ENCODE measurements at regions not wholly inside any gene's neighbourhood (a gene's known extent, or its start where the extent isn't known, plus 50 kb on each side); places are given as distances from the start of the nearest gene placed in this dataset.

DNA sequence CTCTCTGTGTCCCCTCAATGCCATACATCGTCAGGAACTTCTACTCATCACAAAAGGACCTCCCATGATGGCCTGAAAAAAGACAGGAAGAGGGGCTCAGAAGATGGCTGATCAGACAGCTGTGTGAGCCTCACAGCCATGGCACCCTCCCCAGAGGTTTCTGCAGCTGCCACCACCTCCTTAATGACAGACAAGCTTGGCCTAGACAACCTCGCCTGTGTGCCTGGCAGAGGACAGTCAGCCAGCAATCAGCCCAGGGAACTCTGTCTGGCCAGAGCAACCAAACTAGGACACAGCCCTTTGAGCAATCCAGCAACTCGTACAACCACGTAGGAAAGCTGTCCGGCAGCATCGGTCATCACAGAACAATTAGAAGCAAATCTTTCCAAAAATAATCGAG, 54.2 kb upstream of the MED9 start:
- H3K9me3 ChIP-seq (ENCODE audit: insufficient read depth, low read length), result peaks cover 22% of the 10 kb centered on the region; the same call in 1 of the 2 replicates
- H3K4me2 ChIP-seq (ENCODE audit: low read depth, low read length, poor library complexity, severe bottlenecking), result no peak overlapping the region
- H2AFZ ChIP-seq (ENCODE audit: low read depth, low read length, severe bottlenecking), result no peak overlapping the region
- no peak overlapping the region for H3K27ac ChIP-seq (ENCODE audit: low read depth, low read length)
- no peaks in the 10 kb centered on the region for H4K20me1 ChIP-seq (ENCODE audit: low read depth, low read length)
- no peak overlapping the region for H3K9ac ChIP-seq (ENCODE audit: low read length)
- no peaks in the 10 kb centered on the region for H3K27me3 ChIP-seq (ENCODE audit: low read length)
- H3F3A ChIP-seq (ENCODE audit: insufficient read depth), result no peaks in the 10 kb centered on the region
- no peaks in the 10 kb centered on the region for H3K36me3 ChIP-seq (ENCODE audit: low read length)
- no peaks in the 10 kb centered on the region for H3K79me2 ChIP-seq (ENCODE audit: insufficient read depth, low read length)
- no peak for TF ChIP-seq EZH2phosphoT487 (conservative IDR thresholded peaks at IDR 0.05; ENCODE audit: low read length)
- TF ChIP-seq, protein P1, sequence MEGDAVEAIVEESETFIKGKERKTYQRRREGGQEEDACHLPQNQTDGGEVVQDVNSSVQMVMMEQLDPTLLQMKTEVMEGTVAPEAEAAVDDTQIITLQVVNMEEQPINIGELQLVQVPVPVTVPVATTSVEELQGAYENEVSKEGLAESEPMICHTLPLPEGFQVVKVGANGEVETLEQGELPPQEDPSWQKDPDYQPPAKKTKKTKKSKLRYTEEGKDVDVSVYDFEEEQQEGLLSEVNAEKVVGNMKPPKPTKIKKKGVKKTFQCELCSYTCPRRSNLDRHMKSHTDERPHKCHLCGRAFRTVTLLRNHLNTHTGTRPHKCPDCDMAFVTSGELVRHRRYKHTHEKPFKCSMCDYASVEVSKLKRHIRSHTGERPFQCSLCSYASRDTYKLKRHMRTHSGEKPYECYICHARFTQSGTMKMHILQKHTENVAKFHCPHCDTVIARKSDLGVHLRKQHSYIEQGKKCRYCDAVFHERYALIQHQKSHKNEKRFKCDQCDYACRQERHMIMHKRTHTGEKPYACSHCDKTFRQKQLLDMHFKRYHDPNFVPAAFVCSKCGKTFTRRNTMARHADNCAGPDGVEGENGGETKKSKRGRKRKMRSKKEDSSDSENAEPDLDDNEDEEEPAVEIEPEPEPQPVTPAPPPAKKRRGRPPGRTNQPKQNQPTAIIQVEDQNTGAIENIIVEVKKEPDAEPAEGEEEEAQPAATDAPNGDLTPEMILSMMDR (IDR thresholded peaks at IDR 0.05; ENCODE audit: insufficient read depth, low read length, poor library complexity, severe bottlenecking), result no peak
- H3K4me3 ChIP-seq (ENCODE audit: insufficient read depth, low read length, poor library complexity, severe bottlenecking), result no peak overlapping the region
- H3K9me2 ChIP-seq (replicated peaks; ENCODE audit: insufficient read depth, low read length), result no peaks in the 10 kb centered on the region

DNA sequence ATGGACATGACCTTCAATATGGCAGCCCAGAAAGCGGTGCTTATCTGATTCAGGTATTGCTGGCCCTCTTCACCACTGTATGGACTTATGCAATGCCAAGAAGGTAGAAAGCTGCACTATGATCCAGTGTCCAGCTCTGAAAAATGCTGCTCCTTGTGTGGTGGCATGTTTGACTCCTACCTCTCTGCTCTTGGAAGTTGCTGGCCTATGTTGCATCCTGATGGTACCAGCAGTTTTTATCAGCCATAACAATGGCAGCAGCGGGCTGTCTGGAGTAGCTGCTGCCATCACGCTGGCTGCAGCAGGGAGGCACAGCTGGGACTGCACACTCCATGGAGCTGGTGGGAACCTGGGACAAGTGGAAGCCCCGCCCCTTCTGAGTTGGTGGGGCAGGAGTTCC, 53.1 kb upstream of the MED9 start:
- Histone ChIP-seq H4K20me1 (ENCODE audit: low read depth, low read length) (no peaks in the 10 kb centered on the region), H3K4me2 (ENCODE audit: low read depth, low read length, poor library complexity, severe bottlenecking) (no peak overlapping the region), H3K27me3 (ENCODE audit: low read length) (no peaks in the 10 kb centered on the region), H3K27ac (ENCODE audit: low read depth, low read length) (no peak overlapping the region), H3K36me3 (ENCODE audit: low read length) (no peaks in the 10 kb centered on the region), H3K79me2 (ENCODE audit: insufficient read depth, low read length) (no peaks in the 10 kb centered on the region), H3K4me3 (ENCODE audit: insufficient read depth, low read length, poor library complexity, severe bottlenecking) (no peak overlapping the region), H3K9ac (ENCODE audit: low read length) (no peak overlapping the region), H2AFZ (ENCODE audit: low read depth, low read length, severe bottlenecking) (no peak overlapping the region), H3K9me2 (replicated peaks; ENCODE audit: insufficient read depth, low read length) (no peaks in the 10 kb centered on the region), H3K9me3 (ENCODE audit: insufficient read depth, low read length) (peaks cover 22% of the 10 kb centered on the region; the same call in 1 of the 2 replicates), H3F3A (ENCODE audit: insufficient read depth) (no peaks in the 10 kb centered on the region)
- TF ChIP-seq, protein P1 (IDR thresholded peaks at IDR 0.05; ENCODE audit: insufficient read depth, low read length, poor library complexity, severe bottlenecking), result no peak

DNA sequence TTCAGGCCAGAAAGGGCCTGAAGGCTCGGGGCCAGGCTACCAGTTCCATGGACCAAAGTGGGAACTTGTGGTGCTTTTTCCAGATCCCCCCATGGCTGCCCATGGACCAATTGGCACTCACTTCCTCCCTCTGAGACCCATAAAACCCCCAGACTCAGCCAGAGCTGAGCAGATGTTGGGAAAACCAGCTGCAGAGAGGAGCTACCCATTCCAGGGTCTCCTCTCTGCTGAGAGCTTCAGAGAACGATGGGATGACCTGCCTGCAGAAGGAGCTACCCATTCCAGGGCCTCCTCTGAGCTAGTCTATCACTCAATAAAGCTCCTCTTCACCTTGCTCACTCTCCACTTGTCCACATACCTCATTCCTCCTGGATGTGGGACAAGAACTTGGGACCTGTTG, 52.2 kb upstream of the MED9 start:
- H2AFZ ChIP-seq (ENCODE audit: low read depth, low read length, severe bottlenecking), result no peak overlapping the region
- H3K9ac ChIP-seq (ENCODE audit: low read length), result no peak overlapping the region
- no peaks in the 10 kb centered on the region for H3K9me2 ChIP-seq (replicated peaks; ENCODE audit: insufficient read depth, low read length)
- no peak overlapping the region for H3K27ac ChIP-seq (ENCODE audit: low read depth, low read length)
- no peaks in the 10 kb centered on the region for H3K79me2 ChIP-seq (ENCODE audit: insufficient read depth, low read length)
- H3F3A ChIP-seq (ENCODE audit: insufficient read depth), result no peaks in the 10 kb centered on the region
- H3K27me3 ChIP-seq (ENCODE audit: low read length), result no peaks in the 10 kb centered on the region
- TF ChIP-seq, protein P1 (IDR thresholded peaks at IDR 0.05; ENCODE audit: insufficient read depth, low read length, poor library complexity, severe bottlenecking), result no peak
- no peak for TF ChIP-seq EZH2phosphoT487 (conservative IDR thresholded peaks at IDR 0.05; ENCODE audit: low read length)
- peaks cover 22% of the 10 kb centered on the region; the same call in 1 of the 2 replicates for H3K9me3 ChIP-seq (ENCODE audit: insufficient read depth, low read length)
- H3K36me3 ChIP-seq (ENCODE audit: low read length), result no peaks in the 10 kb centered on the region
- no peak overlapping the region for H3K4me3 ChIP-seq (ENCODE audit: insufficient read depth, low read length, poor library complexity, severe bottlenecking)
- no peaks in the 10 kb centered on the region for H4K20me1 ChIP-seq (ENCODE audit: low read depth, low read length)
- no peak overlapping the region for H3K4me2 ChIP-seq (ENCODE audit: low read depth, low read length, poor library complexity, severe bottlenecking)

Data from SU-DHL-6 (cell line).